HG03139 (cell line): ENCODE measurements at regions not wholly inside any gene's neighbourhood (a gene's known extent, or its start where the extent isn't known, plus 50 kb on each side); places are given as distances from the start of the nearest gene placed in this dataset.
"Not testable (repeated sequence)": the region's sequence is repeated elsewhere in the genome, so short reads cannot be mapped to it uniquely, and the experiment has no call there.

Experiments used
- ATAC-seq: cut with Tn5 transposase; IDR thresholded peaks from one replicate; pipeline ENCODE4 v1.9.1; 2021; ENCODE audit not compliant: unreplicated experiment

- no peak for ATAC-seq
These were observed 92.3 kb downstream of the BLID start for GRCh38 chr11:122023614-122024250.

- ATAC-seq = no peak
These were observed 93.4 kb downstream of the BLID start for GRCh38 chr11:122022646-122023045.

- ATAC-seq = no peak
These were observed 95.1 kb downstream of the BLID start for GRCh38 chr11:122020902-122021301.

- no peak for ATAC-seq
These were observed 95.9 kb downstream of the BLID start for GRCh38 chr11:122019908-122020694.

GRCh38 chr11:122007601-122008071 is 108.4 kb downstream of the BLID start:
- ATAC-seq = no peak

GRCh38 chr11:122004446-122004845 is 111.6 kb downstream of the BLID start:
- no peak for ATAC-seq

- ATAC-seq = no peak
These were observed 113.1 kb downstream of the BLID start for GRCh38 chr11:122002926-122003325.

GRCh38 chr11:122002047-122002446 is 114.0 kb downstream of the BLID start:
- ATAC-seq = no peak

- ATAC-seq = no peak
These were observed 116.4 kb downstream of the BLID start for GRCh38 chr11:121999651-122000050.

GRCh38 chr11:121996574-121996973 is 119.4 kb downstream of the BLID start:
- no peak for ATAC-seq

- no peak for ATAC-seq
These were observed 132.1 kb downstream of the BLID start for GRCh38 chr11:121983901-121984300.

- ATAC-seq = not testable (repeated sequence)
These were observed 138.1 kb downstream of the BLID start for GRCh38 chr11:121977914-121978313.

- no peak for ATAC-seq
These were observed 147.4 kb downstream of the BLID start for GRCh38 chr11:121968638-121969037.

- ATAC-seq = no peak
These were observed 148.8 kb downstream of the BLID start for GRCh38 chr11:121967131-121967704.

GRCh38 chr11:121965330-121965729 is 150.7 kb downstream of the BLID start:
- no peak for ATAC-seq

- ATAC-seq = no peak
These were observed 151.4 kb downstream of the BLID start for GRCh38 chr11:121964591-121964990.

GRCh38 chr11:121963846-121964245 is 152.2 kb downstream of the BLID start:
- ATAC-seq = not testable (repeated sequence)

GRCh38 chr11:121961321-121961801 is 154.7 kb downstream of the BLID start:
- ATAC-seq = no peak

GRCh38 chr11:121958971-121959325 is 157.1 kb downstream of the BLID start:
- no peak for ATAC-seq

- ATAC-seq = no peak
These were observed 157.6 kb downstream of the BLID start for GRCh38 chr11:121958323-121958970.

- no peak for ATAC-seq
These were observed 162.9 kb downstream of the BLID start for GRCh38 chr11:121953122-121953521.
